ENCODE measurements at regions not wholly inside any gene's neighbourhood (a gene's known extent, or its start where the extent isn't known, plus 50 kb on each side); places are given as distances from the start of the nearest gene placed in this dataset.

DNA sequence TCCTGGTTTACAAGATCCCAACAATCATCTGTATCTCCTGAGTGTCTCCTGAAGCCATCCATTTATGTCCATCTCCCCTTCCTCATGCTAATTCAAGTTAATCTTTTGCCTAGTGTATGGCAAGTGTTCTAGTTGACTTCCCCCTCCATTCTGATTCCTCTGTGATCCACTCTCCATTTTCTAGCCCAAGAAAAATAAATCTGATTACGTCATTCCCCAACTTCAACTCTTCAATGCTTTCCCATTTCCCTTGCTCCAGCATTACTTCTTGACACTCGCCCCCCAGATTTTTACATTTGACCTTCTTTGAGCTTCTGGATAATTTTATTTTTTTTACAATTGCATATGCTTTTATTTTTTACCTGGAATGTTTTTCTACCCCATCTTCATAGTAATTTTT is 640.8 kb downstream of the TBC1D4 start:
- no peak for DNase-seq (ENCODE audit: low spot score)
- no peaks in the 10 kb centered on the region for H3K9me3 ChIP-seq
- no peak overlapping the region for H3K27ac ChIP-seq
- no peak overlapping the region for H3K4me3 ChIP-seq
- H3K27me3 ChIP-seq (replicated peaks; ENCODE audit: insufficient read depth) = no peaks in the 10 kb centered on the region
- intact Hi-C loops (cut with DNase I) = no loop called here
- no peaks in the 10 kb centered on the region for H3K36me3 ChIP-seq
- WGBS = 94% methylated on average over 2 of the region's 2 CpGs
- TF ChIP-seq POLR2A (IDR thresholded peaks at IDR 0.05) = no peak
- TF ChIP-seq, protein P1, sequence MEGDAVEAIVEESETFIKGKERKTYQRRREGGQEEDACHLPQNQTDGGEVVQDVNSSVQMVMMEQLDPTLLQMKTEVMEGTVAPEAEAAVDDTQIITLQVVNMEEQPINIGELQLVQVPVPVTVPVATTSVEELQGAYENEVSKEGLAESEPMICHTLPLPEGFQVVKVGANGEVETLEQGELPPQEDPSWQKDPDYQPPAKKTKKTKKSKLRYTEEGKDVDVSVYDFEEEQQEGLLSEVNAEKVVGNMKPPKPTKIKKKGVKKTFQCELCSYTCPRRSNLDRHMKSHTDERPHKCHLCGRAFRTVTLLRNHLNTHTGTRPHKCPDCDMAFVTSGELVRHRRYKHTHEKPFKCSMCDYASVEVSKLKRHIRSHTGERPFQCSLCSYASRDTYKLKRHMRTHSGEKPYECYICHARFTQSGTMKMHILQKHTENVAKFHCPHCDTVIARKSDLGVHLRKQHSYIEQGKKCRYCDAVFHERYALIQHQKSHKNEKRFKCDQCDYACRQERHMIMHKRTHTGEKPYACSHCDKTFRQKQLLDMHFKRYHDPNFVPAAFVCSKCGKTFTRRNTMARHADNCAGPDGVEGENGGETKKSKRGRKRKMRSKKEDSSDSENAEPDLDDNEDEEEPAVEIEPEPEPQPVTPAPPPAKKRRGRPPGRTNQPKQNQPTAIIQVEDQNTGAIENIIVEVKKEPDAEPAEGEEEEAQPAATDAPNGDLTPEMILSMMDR (IDR thresholded peaks at IDR 0.05) = no peak
- no peak for TF ChIP-seq POLR2AphosphoS5 (IDR thresholded peaks at IDR 0.05)
- H3K4me1 ChIP-seq (replicated peaks) = no peaks in the 10 kb centered on the region

- no peak for TF ChIP-seq POLR2A (IDR thresholded peaks at IDR 0.05)
- TF ChIP-seq, protein P1 (IDR thresholded peaks at IDR 0.05) = no peak
- TF ChIP-seq POLR2AphosphoS5 (IDR thresholded peaks at IDR 0.05) = no peak
- intact Hi-C loops (cut with DNase I) = no loop called here
These were observed 642.3 kb downstream of the TBC1D4 start for GRCh38 chr13:74839656-74840055.

GRCh38 chr13:74838096-74838495 is 643.9 kb downstream of the TBC1D4 start:
- no peak for DNase-seq (ENCODE audit: low spot score)
- no peak overlapping the region for H3K4me3 ChIP-seq
- H3K36me3 ChIP-seq = no peaks in the 10 kb centered on the region
- intact Hi-C loops (cut with DNase I) = no loop called here
- no peak for TF ChIP-seq POLR2AphosphoS5 (IDR thresholded peaks at IDR 0.05)
- TF ChIP-seq POLR2A (IDR thresholded peaks at IDR 0.05) = no peak
- TF ChIP-seq, protein P1 (IDR thresholded peaks at IDR 0.05) = no peak
- H3K27ac ChIP-seq = no peak overlapping the region
- no peaks in the 10 kb centered on the region for H3K27me3 ChIP-seq (replicated peaks; ENCODE audit: insufficient read depth)
- no peaks in the 10 kb centered on the region for H3K9me3 ChIP-seq
- 94% methylated on average over 5 of the region's 5 CpGs for WGBS
- no peaks in the 10 kb centered on the region for H3K4me1 ChIP-seq (replicated peaks)

More at GRCh38 chr13:74839656-74840055, 642.3 kb downstream of the TBC1D4 start:
- DNase-seq (ENCODE audit: low spot score) = no peak
- Histone ChIP-seq H3K27me3 (replicated peaks; ENCODE audit: insufficient read depth) (no peaks in the 10 kb centered on the region), H3K4me3 (no peak overlapping the region), H3K4me1 (replicated peaks) (no peaks in the 10 kb centered on the region), H3K36me3 (no peaks in the 10 kb centered on the region), H3K9me3 (no peaks in the 10 kb centered on the region), H3K27ac (no peak overlapping the region)

DNA sequence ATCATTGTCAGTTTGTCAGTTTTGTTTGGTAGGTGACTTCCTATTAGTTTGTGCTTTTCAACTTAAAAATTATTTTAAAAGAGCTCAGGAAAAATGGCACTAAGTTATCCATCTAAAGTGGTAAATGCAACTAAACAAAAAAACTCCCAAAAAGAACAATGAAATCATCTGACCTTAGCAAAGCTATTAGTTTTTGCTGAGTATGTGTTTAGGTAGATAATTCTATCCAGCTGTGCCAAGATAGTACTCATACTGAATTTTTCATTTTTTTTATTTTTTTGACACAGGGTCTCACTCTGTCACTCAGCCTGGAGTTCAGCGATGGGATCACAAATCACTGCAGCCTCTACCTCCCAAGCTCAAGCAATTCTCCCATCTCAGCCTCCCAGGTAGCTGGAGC is 645.3 kb downstream of the TBC1D4 start:
- no peak for DNase-seq (ENCODE audit: low spot score)
- H3K4me3 ChIP-seq = no peak overlapping the region
- no peak overlapping the region for H3K27ac ChIP-seq
- WGBS = 97% methylated on average over 1 of the region's 1 CpG
- intact Hi-C loops (cut with DNase I) = no loop called here
- no peaks in the 10 kb centered on the region for H3K4me1 ChIP-seq (replicated peaks)
- no peaks in the 10 kb centered on the region for H3K9me3 ChIP-seq
- no peaks in the 10 kb centered on the region for H3K27me3 ChIP-seq (replicated peaks; ENCODE audit: insufficient read depth)
- H3K36me3 ChIP-seq = no peaks in the 10 kb centered on the region
- TF ChIP-seq, protein P1 (IDR thresholded peaks at IDR 0.05) = no peak
- TF ChIP-seq POLR2AphosphoS5 (IDR thresholded peaks at IDR 0.05) (no peak), POLR2A (IDR thresholded peaks at IDR 0.05) (no peak)

DNA sequence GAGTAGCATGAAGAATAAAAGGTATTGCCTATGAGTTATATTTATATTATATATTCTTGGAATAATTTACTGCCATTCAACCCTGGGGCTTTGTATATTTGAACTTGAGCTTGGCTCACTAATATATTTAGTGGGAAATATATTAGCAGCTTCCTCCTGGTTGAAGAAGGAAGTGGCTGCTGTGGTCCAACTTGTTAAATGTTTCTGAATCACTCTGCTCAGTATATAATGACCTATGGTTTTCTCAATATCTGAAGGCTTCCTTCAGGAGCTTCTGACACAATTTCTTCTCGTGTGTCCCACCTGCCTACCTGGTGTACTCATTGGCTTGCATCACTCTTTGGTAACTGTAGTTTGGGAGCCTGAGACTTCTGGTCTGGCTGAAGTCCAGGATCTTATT is 646.4 kb downstream of the TBC1D4 start:
- Histone ChIP-seq H3K27ac (no peak overlapping the region), H3K9me3 (no peaks in the 10 kb centered on the region), H3K27me3 (replicated peaks; ENCODE audit: insufficient read depth) (no peaks in the 10 kb centered on the region), H3K36me3 (no peaks in the 10 kb centered on the region), H3K4me3 (no peak overlapping the region), H3K4me1 (replicated peaks) (no peaks in the 10 kb centered on the region)
- WGBS = 71% methylated on average over 1 of the region's 1 CpG
- no peak for DNase-seq (ENCODE audit: low spot score)
- intact Hi-C loops (cut with DNase I) = no loop called here
- TF ChIP-seq POLR2AphosphoS5 (IDR thresholded peaks at IDR 0.05) (no peak), POLR2A (IDR thresholded peaks at IDR 0.05) (no peak)
- TF ChIP-seq, protein P1 (IDR thresholded peaks at IDR 0.05) = no peak
